Activated CD8-positive, alpha-beta memory T cell treated with anti-CD3 and anti-CD28 coated beads for 36 hours (primary cell): ENCODE measurements at regions not wholly inside any gene's neighbourhood (a gene's known extent, or its start where the extent isn't known, plus 50 kb on each side); places are given as distances from the start of the nearest gene placed in this dataset.

ENCODE experiments used
- CTCF ChIA-PET: fragments of 350-600 bp; sonication (Branson Sonifier 250); formaldehyde crosslinking; loops from one replicate; lab custom pipeline; 2021; ENCODE audit warnings: antibody characterized with exemption; lab: Charles Lee
- POLR2A ChIA-PET: fragments of 350-600 bp; sonication (Branson Sonifier 250); formaldehyde crosslinking; loops from one replicate; lab custom pipeline; 2021; ENCODE audit warnings: antibody characterized with exemption; lab: Charles Lee

GRCh38 chrX:107398115-107398514 is 51.3 kb upstream of the FRMPD3 start:
- POLR2A ChIA-PET: no interaction called here
- CTCF ChIA-PET: no interaction called here
